Rectal smooth muscle tissue (tissue), 1 donor: ENCODE measurements at regions not wholly inside any gene's neighbourhood (a gene's known extent, or its start where the extent isn't known, plus 50 kb on each side); places are given as distances from the start of the nearest gene placed in this dataset.

Experiments
- H3K27ac ChIP-seq: one replicate; pipeline ENCODE4 v1.7.0; 2013; ENCODE audit warnings: low read depth, low read length, inconsistent platforms
- H3K27me3 ChIP-seq: one replicate; pipeline ENCODE4 v1.7.0; 2013; ENCODE audit warnings: low read length; ENCODE audit not compliant: control insufficient read depth, insufficient read depth
- H3K36me3 ChIP-seq: one replicate; pipeline ENCODE4 v1.7.0; 2013; ENCODE audit warnings: low read length; ENCODE audit not compliant: control insufficient read depth, insufficient read depth
- H3K4me1 ChIP-seq: one replicate; pipeline ENCODE4 v1.7.0; 2013; ENCODE audit warnings: low read length; ENCODE audit not compliant: control insufficient read depth, insufficient read depth
- H3K4me3 ChIP-seq: one replicate; pipeline ENCODE4 v1.7.0; 2013; ENCODE audit warnings: low read length
- H3K9ac ChIP-seq: one replicate; pipeline ENCODE4 v1.7.0; 2013; ENCODE audit warnings: low read length

- no peaks in the 10 kb centered on the region for H3K4me1 ChIP-seq
- H3K27ac ChIP-seq = no peak overlapping the region
- no peaks in the 10 kb centered on the region for H3K36me3 ChIP-seq
- no peak overlapping the region for H3K9ac ChIP-seq
- no peak overlapping the region for H3K4me3 ChIP-seq
- no peaks in the 10 kb centered on the region for H3K27me3 ChIP-seq
These were observed 266.2 kb downstream of the TENT5A start for GRCh38 chr6:81486234-81486633.

GRCh38 chr6:81485395-81485794, 267.1 kb downstream of the TENT5A start:
- no peaks in the 10 kb centered on the region for H3K36me3 ChIP-seq
- no peak overlapping the region for H3K9ac ChIP-seq
- H3K4me3 ChIP-seq = no peak overlapping the region
- H3K4me1 ChIP-seq = no peaks in the 10 kb centered on the region
- no peaks in the 10 kb centered on the region for H3K27me3 ChIP-seq
- H3K27ac ChIP-seq = no peak overlapping the region

DNA sequence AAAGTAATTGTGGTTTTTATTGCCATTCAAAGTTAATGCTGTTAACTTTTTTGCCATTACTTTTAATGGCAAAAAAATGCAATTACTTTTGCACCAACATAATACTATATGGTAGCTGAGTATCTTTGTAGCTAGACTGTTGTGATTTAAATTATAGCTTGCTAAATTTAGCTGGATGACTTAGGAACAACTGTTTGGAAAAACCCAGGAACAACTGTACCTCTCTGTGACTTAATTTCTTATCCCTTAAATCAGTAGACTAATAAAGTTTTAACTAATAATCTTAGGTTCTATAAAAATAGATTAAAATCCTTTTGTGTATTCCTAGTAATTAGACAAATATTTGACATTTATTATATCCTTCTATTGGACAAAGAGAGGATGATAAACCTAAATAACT, 268.2 kb downstream of the TENT5A start:
- Histone ChIP-seq H3K36me3 (no peaks in the 10 kb centered on the region), H3K4me1 (no peaks in the 10 kb centered on the region), H3K27ac (no peak overlapping the region), H3K9ac (no peak overlapping the region), H3K4me3 (no peak overlapping the region), H3K27me3 (no peaks in the 10 kb centered on the region)

DNA sequence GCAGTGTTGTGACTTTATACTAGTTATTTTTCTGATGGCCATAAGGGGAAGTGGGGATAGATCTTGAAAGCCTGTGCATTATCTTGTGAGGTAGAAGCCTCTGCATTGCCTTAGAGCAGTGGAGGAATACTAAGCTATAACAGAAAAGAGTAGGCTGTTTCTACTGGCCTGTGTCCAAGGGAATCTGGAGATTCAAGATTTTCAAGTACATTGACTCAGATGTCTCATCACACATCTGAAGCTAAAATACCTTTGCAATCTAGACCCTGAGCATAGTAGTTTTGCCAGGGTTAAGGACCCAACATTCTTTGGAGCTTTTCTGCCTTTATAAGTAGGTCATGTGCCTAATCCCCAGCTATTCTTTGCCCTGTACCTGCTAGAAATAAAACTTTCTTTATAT, 272.3 kb downstream of the TENT5A start:
- no peaks in the 10 kb centered on the region for H3K4me1 ChIP-seq
- H3K27me3 ChIP-seq = no peaks in the 10 kb centered on the region
- no peak overlapping the region for H3K9ac ChIP-seq
- no peak overlapping the region for H3K27ac ChIP-seq
- no peak overlapping the region for H3K4me3 ChIP-seq
- H3K36me3 ChIP-seq = no peaks in the 10 kb centered on the region

DNA sequence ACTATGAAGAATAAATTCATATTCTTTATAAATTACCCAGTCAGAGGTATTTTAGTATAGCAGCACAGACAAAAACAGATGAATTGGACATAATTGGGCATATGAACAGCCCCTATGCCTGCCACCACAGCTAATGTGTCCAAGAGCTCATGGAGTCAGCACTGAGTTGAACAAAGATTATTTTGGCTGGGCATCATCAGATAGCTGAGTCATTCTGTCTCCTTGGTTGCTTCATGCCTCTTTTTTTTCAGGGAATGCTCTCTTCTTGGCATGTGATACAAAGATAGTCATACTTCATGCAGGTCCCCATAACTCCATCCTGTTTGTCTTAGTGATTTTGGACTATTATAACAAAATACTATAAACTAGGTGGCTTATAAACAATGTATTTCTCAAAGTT, 275.6 kb downstream of the TENT5A start:
- Histone ChIP-seq H3K27me3 (no peaks in the 10 kb centered on the region), H3K4me3 (no peak overlapping the region), H3K27ac (no peak overlapping the region), H3K36me3 (no peaks in the 10 kb centered on the region), H3K9ac (no peak overlapping the region), H3K4me1 (no peaks in the 10 kb centered on the region)

DNA sequence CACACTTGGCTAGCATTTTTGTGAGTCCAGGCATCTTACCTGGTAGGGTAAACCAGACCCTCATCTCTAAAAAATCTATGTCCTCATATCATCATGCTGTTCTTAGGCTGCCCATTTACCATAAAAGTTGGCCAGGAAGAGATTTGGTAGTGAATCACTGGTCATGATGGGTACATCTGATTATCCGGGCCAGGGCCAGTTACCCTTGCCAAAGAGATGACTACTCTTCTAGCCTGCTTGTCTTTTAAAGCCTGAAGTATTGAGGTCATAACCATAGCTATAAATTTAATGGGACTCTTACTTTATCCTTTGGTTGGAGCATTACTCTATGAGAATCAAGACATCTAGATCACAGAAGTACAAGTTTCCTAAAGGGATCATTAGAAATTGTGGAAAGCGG, 276.8 kb downstream of the TENT5A start:
- no peak overlapping the region for H3K9ac ChIP-seq
- no peaks in the 10 kb centered on the region for H3K4me1 ChIP-seq
- H3K27me3 ChIP-seq = no peaks in the 10 kb centered on the region
- no peak overlapping the region for H3K4me3 ChIP-seq
- no peak overlapping the region for H3K27ac ChIP-seq
- H3K36me3 ChIP-seq = no peaks in the 10 kb centered on the region

DNA sequence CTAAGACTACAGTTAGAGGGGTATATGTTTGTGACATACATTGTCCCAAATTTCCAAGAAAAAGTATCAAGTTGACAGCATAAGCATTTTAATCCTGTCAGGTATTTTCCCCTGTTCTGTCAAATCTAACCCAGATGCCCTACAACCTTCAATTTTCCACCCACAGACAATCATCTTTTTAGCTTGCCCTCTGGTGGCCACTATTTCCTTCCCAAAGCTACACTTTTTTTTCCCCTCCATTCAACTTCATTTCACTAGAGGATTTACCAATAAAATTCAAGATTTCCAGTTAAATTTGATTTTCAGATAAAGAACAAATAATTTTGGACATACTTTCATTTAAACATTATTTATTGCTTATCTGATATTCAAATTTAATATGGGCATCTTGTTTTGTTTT, 286.6 kb downstream of the TENT5A start:
- Histone ChIP-seq H3K36me3 (no peaks in the 10 kb centered on the region), H3K27ac (no peak overlapping the region), H3K9ac (no peak overlapping the region), H3K4me1 (no peaks in the 10 kb centered on the region), H3K27me3 (no peaks in the 10 kb centered on the region), H3K4me3 (no peak overlapping the region)

- no peak overlapping the region for H3K27ac ChIP-seq
- H3K4me1 ChIP-seq = no peaks in the 10 kb centered on the region
- no peaks in the 10 kb centered on the region for H3K27me3 ChIP-seq
- no peaks in the 10 kb centered on the region for H3K36me3 ChIP-seq
- no peak overlapping the region for H3K4me3 ChIP-seq
- H3K9ac ChIP-seq = no peak overlapping the region
These were observed 296.1 kb downstream of the TENT5A start for GRCh38 chr6:81456416-81456815.

DNA sequence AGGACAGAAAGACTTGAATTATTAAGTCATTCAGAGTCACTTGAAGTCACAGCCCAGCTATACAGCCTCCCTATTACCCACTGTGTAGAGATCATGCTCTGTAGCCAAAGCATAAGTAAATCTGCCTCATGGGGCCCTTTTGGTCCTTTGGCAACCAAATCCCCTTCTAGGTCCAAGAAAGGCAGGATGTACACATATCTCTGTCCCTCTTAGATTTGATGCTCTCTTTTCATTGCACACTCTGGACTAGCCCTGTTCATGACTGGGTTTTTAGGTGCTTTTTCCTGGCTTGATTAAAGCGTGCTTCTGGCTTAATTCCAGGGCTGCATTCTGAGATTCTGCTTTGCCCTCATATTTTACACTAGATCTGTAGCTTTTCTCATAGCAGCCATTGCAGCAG, 296.8 kb downstream of the TENT5A start:
- Histone ChIP-seq H3K4me1 (no peaks in the 10 kb centered on the region), H3K4me3 (no peak overlapping the region), H3K27ac (no peak overlapping the region), H3K36me3 (no peaks in the 10 kb centered on the region), H3K9ac (no peak overlapping the region), H3K27me3 (no peaks in the 10 kb centered on the region)

DNA sequence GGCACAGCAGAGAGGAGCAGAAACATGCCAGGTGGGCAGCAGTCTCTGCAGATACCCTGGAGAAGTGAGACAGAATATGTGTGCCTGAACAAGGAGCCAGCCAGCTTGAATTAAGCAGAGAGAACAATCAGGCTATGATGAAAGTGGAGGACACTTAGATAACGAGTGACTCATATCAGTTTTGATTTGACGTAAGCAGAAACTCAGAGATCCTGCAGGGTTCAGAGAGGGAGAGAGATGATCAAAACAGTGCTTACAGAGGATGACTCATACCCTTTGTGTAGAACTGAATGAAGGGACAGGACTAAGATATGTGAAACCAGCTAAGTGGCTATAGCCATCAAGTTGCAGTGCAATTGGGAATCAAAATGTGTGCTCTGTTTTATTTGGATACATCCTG, 300.7 kb downstream of the TENT5A start:
- no peak overlapping the region for H3K27ac ChIP-seq
- H3K27me3 ChIP-seq = no peaks in the 10 kb centered on the region
- H3K9ac ChIP-seq = no peak overlapping the region
- H3K4me3 ChIP-seq = no peak overlapping the region
- H3K36me3 ChIP-seq = no peaks in the 10 kb centered on the region
- H3K4me1 ChIP-seq = no peaks in the 10 kb centered on the region

GRCh38 chr6:81450180-81450579, 302.3 kb downstream of the TENT5A start:
- Histone ChIP-seq H3K27ac (no peak overlapping the region), H3K9ac (no peak overlapping the region), H3K4me3 (no peak overlapping the region)

DNA sequence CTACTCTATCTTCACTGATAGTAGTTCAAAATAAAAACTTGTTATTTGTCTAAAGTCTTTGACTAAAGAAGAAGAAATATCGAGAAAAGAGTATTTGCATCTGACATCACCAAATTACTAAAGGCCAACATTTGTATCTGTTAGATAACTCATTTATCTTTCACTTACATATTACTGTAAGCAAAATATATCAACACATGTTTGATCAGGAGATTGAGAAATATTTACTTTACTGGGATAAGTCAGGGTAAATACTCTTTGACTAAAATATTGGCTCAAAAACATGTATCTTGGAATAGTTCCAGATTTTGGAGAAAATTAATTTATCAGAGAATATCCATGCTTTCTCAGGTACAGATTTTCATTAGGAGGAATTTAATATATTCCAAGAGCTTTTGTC, 306.0 kb downstream of the TENT5A start:
- H3K4me1 ChIP-seq = no peaks in the 10 kb centered on the region
- no peaks in the 10 kb centered on the region for H3K27me3 ChIP-seq
- H3K4me3 ChIP-seq = no peak overlapping the region
- H3K9ac ChIP-seq = no peak overlapping the region
- H3K27ac ChIP-seq = no peak overlapping the region
- no peaks in the 10 kb centered on the region for H3K36me3 ChIP-seq

More at GRCh38 chr6:81450180-81450579, 302.3 kb downstream of the TENT5A start:
- H3K36me3 ChIP-seq = no peaks in the 10 kb centered on the region
- no peaks in the 10 kb centered on the region for H3K27me3 ChIP-seq
- H3K4me1 ChIP-seq = no peaks in the 10 kb centered on the region

DNA sequence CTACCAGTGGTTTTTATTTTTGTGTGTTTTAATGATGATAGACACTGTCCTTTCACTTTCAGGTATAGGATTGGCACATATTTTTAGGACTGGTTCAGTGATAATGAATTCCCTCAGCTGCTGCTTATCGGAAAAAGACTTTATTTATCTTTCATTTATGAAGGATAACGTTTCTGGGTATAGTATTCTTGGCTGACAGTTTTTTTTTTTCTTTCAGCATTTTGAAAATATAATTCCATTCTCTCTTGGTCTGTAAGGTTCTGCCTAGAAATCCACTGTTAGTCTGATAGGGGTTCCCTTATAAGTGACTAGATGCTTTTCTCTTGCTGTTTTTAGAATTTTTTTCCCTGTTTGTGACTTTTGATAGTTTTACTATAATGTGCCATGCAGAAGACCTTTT, 313.1 kb downstream of the TENT5A start:
- H3K27me3 ChIP-seq = no peaks in the 10 kb centered on the region
- H3K9ac ChIP-seq = no peak overlapping the region
- H3K36me3 ChIP-seq = no peaks in the 10 kb centered on the region
- no peaks in the 10 kb centered on the region for H3K4me1 ChIP-seq
- no peak overlapping the region for H3K4me3 ChIP-seq
- no peak overlapping the region for H3K27ac ChIP-seq

DNA sequence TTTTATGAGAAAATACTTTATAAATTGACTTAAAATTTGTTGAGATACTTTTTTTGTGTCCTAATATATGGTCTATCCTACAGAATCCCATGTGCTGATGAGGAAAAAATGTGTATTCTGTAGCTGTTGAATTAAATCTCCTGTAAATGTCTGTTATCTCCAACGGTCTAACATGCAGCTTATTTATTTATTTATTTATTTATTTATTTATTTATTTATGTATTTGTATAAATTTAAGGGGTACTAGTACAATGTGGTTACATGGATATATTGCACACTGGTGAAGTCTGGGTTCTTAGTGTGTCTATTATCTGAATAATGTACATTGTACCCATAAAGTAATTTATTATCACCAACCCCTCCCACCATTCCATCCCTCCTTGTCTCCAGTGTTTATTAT, 315.5 kb downstream of the TENT5A start:
- H3K36me3 ChIP-seq = no peaks in the 10 kb centered on the region
- no peak overlapping the region for H3K27ac ChIP-seq
- H3K9ac ChIP-seq = no peak overlapping the region
- H3K4me3 ChIP-seq = no peak overlapping the region
- H3K27me3 ChIP-seq = no peaks in the 10 kb centered on the region
- no peaks in the 10 kb centered on the region for H3K4me1 ChIP-seq
